Brain microvascular endothelial cell (primary cell): ENCODE measurements at regions not wholly inside any gene's neighbourhood (a gene's known extent, or its start where the extent isn't known, plus 50 kb on each side); places are given as distances from the start of the nearest gene placed in this dataset.

Experiments
- DNase-seq: peaks from one replicate; pipeline ENCODE4 v3.0.0-alpha.2; 2020
- H3K27ac ChIP-seq: fragments of 250-450 bp; sonication (Bioruptor Pico); 2 replicates; pipeline ENCODE4 v1.5.1; 2020; ENCODE audit warnings: mild to moderate bottlenecking, moderate library complexity
- H3K27me3 ChIP-seq: fragments of 250-450 bp; sonication (Bioruptor Pico); replicated peaks from 2 replicates; pipeline ENCODE4 v1.5.1; 2020; ENCODE audit warnings: mild to moderate bottlenecking
- H3K36me3 ChIP-seq: fragments of 250-450 bp; sonication (Bioruptor Pico); replicated peaks from 2 replicates; pipeline ENCODE4 v1.5.1; 2020; ENCODE audit warnings: mild to moderate bottlenecking
- H3K4me3 ChIP-seq: 2 replicates; pipeline ENCODE4 v1.5.1; 2011; ENCODE audit warnings: low read depth, mild to moderate bottlenecking, control low read depth, low read length, moderate library complexity
- CTCF ChIP-seq: IDR thresholded peaks from 2 replicates; pipeline ENCODE4 v1.5.1; 2011; ENCODE audit warnings: low read depth, mild to moderate bottlenecking, moderate library complexity, low read length, control low read depth, inconsistent platforms; ENCODE audit errors: missing control alignments
- in situ Hi-C: cut with HindIII; loops from 2 replicates; pipeline ENCODE4 v1.10.0; 2017; ENCODE audit warnings: low sequenced_read_pairs, low pct_ligation_motif_present

DNA sequence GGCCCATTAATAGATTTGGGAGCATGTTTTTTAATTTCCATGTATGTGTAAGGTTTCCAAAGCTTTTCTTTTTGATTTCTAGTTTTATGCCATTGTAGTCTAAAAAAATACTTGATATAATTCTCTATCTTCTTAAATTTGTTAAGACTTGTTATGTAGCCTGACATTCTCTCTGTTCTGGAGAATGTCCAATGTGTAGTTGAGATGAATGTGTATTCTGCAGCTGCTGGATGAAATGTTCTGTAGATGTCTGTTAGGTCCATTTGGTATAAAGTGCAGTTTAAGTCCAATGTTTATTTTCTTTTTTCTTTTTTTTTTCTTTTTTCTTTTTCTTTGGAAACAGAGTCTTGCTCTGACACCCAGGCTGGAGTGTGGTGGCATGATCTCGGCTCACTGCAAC is 378.5 kb upstream of the MAD2L1 start:
- H3K27me3 ChIP-seq: no peaks in the 10 kb centered on the region
- no peak overlapping the region for H3K27ac ChIP-seq
- in situ Hi-C loops: no loop called here
- no peak for TF ChIP-seq CTCF
- DNase-seq: no peak
- no peaks in the 10 kb centered on the region for H3K36me3 ChIP-seq
- H3K4me3 ChIP-seq: no peak overlapping the region

DNA sequence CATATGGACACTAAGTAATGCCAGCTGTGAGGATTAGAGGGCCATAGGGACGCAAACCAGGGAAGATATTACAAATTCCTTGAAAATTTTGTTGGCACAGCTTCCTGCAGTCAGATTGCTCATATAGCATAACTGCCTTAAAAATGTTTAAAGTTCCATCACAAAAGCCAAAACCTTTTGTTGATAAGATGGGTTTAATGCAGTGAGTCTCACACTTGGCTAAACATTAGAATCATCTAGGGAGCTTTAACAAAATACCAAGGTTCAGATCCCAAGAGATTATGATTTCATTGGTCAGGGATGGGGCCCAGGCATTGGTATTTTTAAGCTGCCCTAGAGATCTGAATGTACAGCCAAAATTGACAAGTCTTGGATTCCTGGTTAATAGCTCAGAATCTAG is 376.5 kb upstream of the MAD2L1 start:
- in situ Hi-C loops: no loop called here
- no peak for TF ChIP-seq CTCF
- Histone ChIP-seq H3K27me3 (no peaks in the 10 kb centered on the region), H3K36me3 (no peaks in the 10 kb centered on the region), H3K27ac (no peak overlapping the region), H3K4me3 (no peak overlapping the region)
- DNase-seq: peak; percentile 39

- no peak overlapping the region for H3K4me3 ChIP-seq
- H3K36me3 ChIP-seq: no peaks in the 10 kb centered on the region
- TF ChIP-seq CTCF: no peak
- no peaks in the 10 kb centered on the region for H3K27me3 ChIP-seq
- DNase-seq: no peak
- in situ Hi-C loops: no loop called here
- no peak overlapping the region for H3K27ac ChIP-seq
Measured at GRCh38 chr4:120440730-120441129, 374.1 kb upstream of the MAD2L1 start.

- no peak for TF ChIP-seq CTCF
- H3K4me3 ChIP-seq: no peak overlapping the region
- H3K27ac ChIP-seq: no peak overlapping the region
- no peaks in the 10 kb centered on the region for H3K36me3 ChIP-seq
- no peaks in the 10 kb centered on the region for H3K27me3 ChIP-seq
- no peak for DNase-seq
- in situ Hi-C loops: no loop called here
Measured at GRCh38 chr4:120435179-120435578, 368.5 kb upstream of the MAD2L1 start.

GRCh38 chr4:120434756-120435155 is 368.1 kb upstream of the MAD2L1 start:
- no peak for TF ChIP-seq CTCF
- no peak overlapping the region for H3K27ac ChIP-seq
- in situ Hi-C loops: no loop called here
- no peaks in the 10 kb centered on the region for H3K36me3 ChIP-seq
- no peak for DNase-seq
- H3K4me3 ChIP-seq: no peak overlapping the region
- H3K27me3 ChIP-seq: no peaks in the 10 kb centered on the region

DNA sequence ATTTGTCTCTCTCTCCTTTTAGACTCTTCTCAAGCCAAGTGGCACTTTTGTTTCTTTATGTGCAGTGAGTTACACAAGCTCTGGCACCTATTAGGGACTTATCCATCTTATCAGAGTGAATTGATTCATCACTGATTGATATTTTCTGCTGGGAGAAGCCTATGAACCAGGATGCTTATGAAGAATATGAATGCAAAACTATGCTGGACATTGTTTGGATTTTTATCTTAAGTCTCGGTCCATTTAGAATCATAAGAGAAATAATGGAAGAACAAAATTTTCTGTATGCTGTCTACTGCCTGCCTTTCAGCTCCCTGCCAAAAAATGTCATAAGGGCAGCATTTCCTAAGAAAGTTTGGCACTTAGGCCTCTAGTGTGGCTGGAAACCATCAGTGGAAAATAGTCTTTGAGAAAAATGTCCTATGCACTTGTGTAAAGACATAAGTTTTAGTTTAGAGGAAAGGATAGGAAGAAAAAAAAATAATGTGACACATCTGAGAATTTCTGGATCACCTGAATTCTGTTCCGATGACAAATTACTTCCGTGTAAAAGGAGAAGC is 365.7 kb upstream of the MAD2L1 start:
- no peak for DNase-seq
- Histone ChIP-seq H3K27me3 (no peaks in the 10 kb centered on the region), H3K4me3 (no peak overlapping the region), H3K36me3 (no peaks in the 10 kb centered on the region), H3K27ac (no peak overlapping the region)
- in situ Hi-C loops: no loop called here
- no peak for TF ChIP-seq CTCF
